ENCODE measurements at regions not wholly inside any gene's neighbourhood (a gene's known extent, or its start where the extent isn't known, plus 50 kb on each side); places are given as distances from the start of the nearest gene placed in this dataset.

- Histone ChIP-seq H3K9me3 (ENCODE audit: control insufficient read depth, insufficient read depth, low read depth, low read length) (no peaks in the 10 kb centered on the region), H4K20me1 (ENCODE audit: control insufficient read depth, extremely low read depth, insufficient read depth, low read length) (no peaks in the 10 kb centered on the region), H3K9ac (ENCODE audit: insufficient read depth, low read length) (no peak overlapping the region), H3K4me3 (replicated peaks in 1 of 4; ENCODE audit: control extremely low read depth in 1 of 4, insufficient read depth in 1 of 4, low read depth in 3 of 4, low read length in 4 of 4) (no peak overlapping the region), H3K4me1 (ENCODE audit: control insufficient read depth, extremely low read depth, insufficient read depth, low read length) (no peaks in the 10 kb centered on the region), H3K4me2 (ENCODE audit: extremely low read depth, insufficient read depth, low read length) (no peak overlapping the region), H2AFZ (ENCODE audit: low read length) (no peak overlapping the region), H3K27ac (ENCODE audit: insufficient read depth, low read length) (no peak overlapping the region), H3K36me3 (ENCODE audit: control insufficient read depth, insufficient read depth, low read length) (no peaks in the 10 kb centered on the region), H3K27me3 (ENCODE audit: control insufficient read depth, insufficient read depth, low read length) (peaks cover 4% of the 10 kb centered on the region), H3K79me2 (ENCODE audit: control insufficient read depth, insufficient read depth, low read length) (no peaks in the 10 kb centered on the region)
- no peak for DNase-seq (ENCODE audit: low read depth in 2 of 2)
- TF ChIP-seq CTCF (conservative IDR thresholded peaks at IDR 0.05 in 1 of 2, IDR thresholded peaks at IDR 0.05 in 1 of 2; ENCODE audit: low read depth in 1 of 2, low read length in 2 of 2) = no peak
- no peak for TF ChIP-seq EZH2 (IDR thresholded peaks at IDR 0.05; ENCODE audit: low read length, missing control alignments)
Measured at GRCh38 chr15:77737238-77738037, 104.7 kb upstream of the LINGO1 start.

GRCh38 chr15:77734306-77734705, 101.6 kb upstream of the LINGO1 start:
- Histone ChIP-seq H3K27ac (ENCODE audit: insufficient read depth, low read length) (no peak overlapping the region), H2AFZ (ENCODE audit: low read length) (no peak overlapping the region), H3K4me1 (ENCODE audit: control insufficient read depth, extremely low read depth, insufficient read depth, low read length) (no peaks in the 10 kb centered on the region), H3K79me2 (ENCODE audit: control insufficient read depth, insufficient read depth, low read length) (no peaks in the 10 kb centered on the region), H3K4me3 (replicated peaks in 1 of 4; ENCODE audit: control extremely low read depth in 1 of 4, insufficient read depth in 1 of 4, low read depth in 3 of 4, low read length in 4 of 4) (no peak overlapping the region), H3K36me3 (ENCODE audit: control insufficient read depth, insufficient read depth, low read length) (no peaks in the 10 kb centered on the region), H3K4me2 (ENCODE audit: extremely low read depth, insufficient read depth, low read length) (no peak overlapping the region), H3K9me3 (ENCODE audit: control insufficient read depth, insufficient read depth, low read depth, low read length) (no peaks in the 10 kb centered on the region), H3K27me3 (ENCODE audit: control insufficient read depth, insufficient read depth, low read length) (peaks cover 6% of the 10 kb centered on the region), H4K20me1 (ENCODE audit: control insufficient read depth, extremely low read depth, insufficient read depth, low read length) (no peaks in the 10 kb centered on the region), H3K9ac (ENCODE audit: insufficient read depth, low read length) (no peak overlapping the region)
- DNase-seq (ENCODE audit: low read depth in 2 of 2) = no peak
- no peak for TF ChIP-seq CTCF (conservative IDR thresholded peaks at IDR 0.05 in 1 of 2, IDR thresholded peaks at IDR 0.05 in 1 of 2; ENCODE audit: low read depth in 1 of 2, low read length in 2 of 2)
- no peak for TF ChIP-seq EZH2 (IDR thresholded peaks at IDR 0.05; ENCODE audit: low read length, missing control alignments)

GRCh38 chr15:77733579-77734300, 101.0 kb upstream of the LINGO1 start:
- H3K27ac ChIP-seq (ENCODE audit: insufficient read depth, low read length) = no peak overlapping the region
- no peak overlapping the region for H3K4me2 ChIP-seq (ENCODE audit: extremely low read depth, insufficient read depth, low read length)
- H3K9me3 ChIP-seq (ENCODE audit: control insufficient read depth, insufficient read depth, low read depth, low read length) = no peaks in the 10 kb centered on the region
- H2AFZ ChIP-seq (ENCODE audit: low read length) = no peak overlapping the region
- no peaks in the 10 kb centered on the region for H3K36me3 ChIP-seq (ENCODE audit: control insufficient read depth, insufficient read depth, low read length)
- no peaks in the 10 kb centered on the region for H4K20me1 ChIP-seq (ENCODE audit: control insufficient read depth, extremely low read depth, insufficient read depth, low read length)
- peaks cover 3% of the 10 kb centered on the region for H3K27me3 ChIP-seq (ENCODE audit: control insufficient read depth, insufficient read depth, low read length)
- DNase-seq (ENCODE audit: low read depth in 2 of 2) = no peak
- H3K79me2 ChIP-seq (ENCODE audit: control insufficient read depth, insufficient read depth, low read length) = no peaks in the 10 kb centered on the region
- no peak overlapping the region for H3K4me3 ChIP-seq (replicated peaks in 1 of 4; ENCODE audit: control extremely low read depth in 1 of 4, insufficient read depth in 1 of 4, low read depth in 3 of 4, low read length in 4 of 4)
- no peak overlapping the region for H3K9ac ChIP-seq (ENCODE audit: insufficient read depth, low read length)
- H3K4me1 ChIP-seq (ENCODE audit: control insufficient read depth, extremely low read depth, insufficient read depth, low read length) = no peaks in the 10 kb centered on the region
- no peak for TF ChIP-seq EZH2 (IDR thresholded peaks at IDR 0.05; ENCODE audit: low read length, missing control alignments)
- no peak for TF ChIP-seq CTCF (conservative IDR thresholded peaks at IDR 0.05 in 1 of 2, IDR thresholded peaks at IDR 0.05 in 1 of 2; ENCODE audit: low read depth in 1 of 2, low read length in 2 of 2)
